Testis (tissue), 2 donors: ENCODE measurements at regions not wholly inside any gene's neighbourhood (a gene's known extent, or its start where the extent isn't known, plus 50 kb on each side); places are given as distances from the start of the nearest gene placed in this dataset.

Experiments
- CTCF ChIP-seq, 3 experiments: fragments of 450-650 bp in 2 of 3; fragments of 200-600 bp in 1 of 3; sonication (generic) in 1 of 3; IDR thresholded peaks; one replicate each; pipeline ENCODE4 v1.5.1; 2016 to 2019; ENCODE audit warnings: antibody characterized with exemption in 3 of 3, mild to moderate bottlenecking in 2 of 3, moderate library complexity in 1 of 3
- POLR2A ChIP-seq: fragments of 450-650 bp; IDR thresholded peaks from one replicate; pipeline ENCODE4 v1.6.1; 2017; ENCODE audit warnings: antibody characterized with exemption, mild to moderate bottlenecking, moderate library complexity

GRCh38 chr5:152638996-152639552, 234.0 kb upstream of the NMUR2 start:
- TF ChIP-seq CTCF (IDR thresholded peaks at IDR 0.05) (no peak), POLR2A (no peak)
